Keratinocyte (primary cell): ENCODE measurements at regions not wholly inside any gene's neighbourhood (a gene's known extent, or its start where the extent isn't known, plus 50 kb on each side); places are given as distances from the start of the nearest gene placed in this dataset.

Experiments used
- DNase-seq: peaks from one replicate; pipeline ENCODE4 v3.0.0-alpha.2; 2011; ENCODE audit warnings: low read depth, missing footprints, low spot score
- FAIRE-seq: peaks from 2 replicates; lab custom pipeline; 2011; peaks lifted over from hg19 to GRCh38; lab: Jason Lieb, UNC
- H2AFZ ChIP-seq: 2 replicates; pipeline ENCODE4 v1.6.0; 2012; ENCODE audit warnings: low read length, control low read depth, inconsistent platforms; ENCODE audit not compliant: control insufficient read depth
- H3K27ac ChIP-seq: 2 replicates; pipeline ENCODE4 v1.5.1; 2011; ENCODE audit warnings: low read length; ENCODE audit not compliant: control insufficient read depth, insufficient read depth
- H3K27me3 ChIP-seq: 3 replicates; pipeline ENCODE4 v1.6.0; 2011; ENCODE audit warnings: low read length; ENCODE audit not compliant: control insufficient read depth, insufficient read depth; ENCODE audit errors: extremely low read depth
- H3K36me3 ChIP-seq, 2 experiments: 2 replicates in 1 of 2; 3 replicates in 1 of 2; pipeline ENCODE4 v1.5.1; 2011; ENCODE audit warnings: low read length in 2 of 2, mild to moderate bottlenecking in 1 of 2; ENCODE audit not compliant: control insufficient read depth in 2 of 2, insufficient read depth in 2 of 2; ENCODE audit errors: extremely low read depth in 1 of 2
- H3K4me1 ChIP-seq: 3 replicates; pipeline ENCODE4 v1.5.1; 2011; ENCODE audit warnings: low read length; ENCODE audit not compliant: control insufficient read depth, insufficient read depth; ENCODE audit errors: extremely low read depth
- H3K4me2 ChIP-seq: 3 replicates; pipeline ENCODE4 v1.6.0; 2011; ENCODE audit warnings: low read depth, low read length; ENCODE audit not compliant: control insufficient read depth, insufficient read depth; ENCODE audit errors: extremely low read depth
- H3K4me3 ChIP-seq, 3 experiments: fragments of 200-600 bp in 1 of 3; sonication (generic) in 1 of 3; 2 replicates in 2 of 3; 3 replicates in 1 of 3; pipeline ENCODE4 v1.5.1; 2011 to 2016; ENCODE audit warnings: low read length in 3 of 3, mild to moderate bottlenecking in 3 of 3, control low read depth in 2 of 3, inconsistent platforms in 1 of 3, low read depth in 1 of 3, mixed read lengths in 1 of 3, mixed run types in 1 of 3, moderate library complexity in 1 of 3; ENCODE audit not compliant: control insufficient read depth in 2 of 3, insufficient read depth in 2 of 3; ENCODE audit errors: extremely low read depth in 1 of 3
- H3K79me2 ChIP-seq: 2 replicates; pipeline ENCODE4 v1.6.0; 2012; ENCODE audit warnings: low read length; ENCODE audit not compliant: control insufficient read depth, insufficient read depth
- H3K9ac ChIP-seq: 3 replicates; pipeline ENCODE4 v1.6.0; 2011; ENCODE audit warnings: low read length; ENCODE audit not compliant: control insufficient read depth, insufficient read depth; ENCODE audit errors: extremely low read depth
- H3K9me1 ChIP-seq: 3 replicates; pipeline ENCODE4 v1.6.0; 2011; ENCODE audit warnings: low read length; ENCODE audit not compliant: control insufficient read depth, insufficient read depth; ENCODE audit errors: extremely low read depth
- H3K9me3 ChIP-seq: 2 replicates; pipeline ENCODE4 v1.5.1; 2012; ENCODE audit warnings: low read depth, low read length; ENCODE audit not compliant: control insufficient read depth
- H4K20me1 ChIP-seq: 3 replicates; pipeline ENCODE4 v1.6.0; 2011; ENCODE audit warnings: low read length; ENCODE audit not compliant: control insufficient read depth, insufficient read depth; ENCODE audit errors: extremely low read depth
- CTCF ChIP-seq, 3 experiments: IDR thresholded peaks in 1 of 3; conservative IDR thresholded peaks in 1 of 3; optimal IDR thresholded peaks in 1 of 3; 2 replicates in 2 of 3; 3 replicates in 1 of 3; pipeline versions ENCODE3 to v1.5.1; 2011; ENCODE audit warnings: low read length in 3 of 3, mild to moderate bottlenecking in 3 of 3, moderate library complexity in 2 of 3, control low read depth in 1 of 3, inconsistent platforms in 1 of 3; ENCODE audit not compliant: insufficient read depth in 2 of 3; ENCODE audit errors: extremely low read depth in 1 of 3
- EZH2 ChIP-seq: IDR thresholded peaks from one replicate; pipeline ENCODE4 v1.6.1; 2012; ENCODE audit warnings: inconsistent platforms, mild to moderate bottlenecking, low read length, moderate library complexity
- dilution Hi-C: fragments of 300-500 bp; cut with MboI; formaldehyde crosslinking; loops from one replicate; pipeline ENCODE4 v1.7.0; 2020; ENCODE audit warnings: low sequenced_read_pairs; ENCODE audit not compliant: extremely low pct_ligation_motif_present

GRCh38 chr3:72371431-72371830, 476.8 kb downstream of the SHQ1 start:
- Histone ChIP-seq H3K4me3 (no peak overlapping the region), H3K27me3 (no peaks in the 10 kb centered on the region), H3K9ac (no peak overlapping the region), H2AFZ (no peak overlapping the region), H3K9me1 (no peaks in the 10 kb centered on the region), H3K79me2 (no peaks in the 10 kb centered on the region), H3K36me3 (no peaks in the 10 kb centered on the region), H3K4me1 (peaks cover 8% of the 10 kb centered on the region), H3K4me2 (no peak overlapping the region), H4K20me1 (no peaks in the 10 kb centered on the region), H3K9me3 (no peaks in the 10 kb centered on the region), H3K27ac (no peak overlapping the region)
- FAIRE-seq (no peak), DNase-seq (no peak)
- dilution Hi-C loops = no loop called here
- TF ChIP-seq EZH2 (no peak), CTCF (optimal IDR thresholded peaks at IDR 0.05 in 1 of 3, IDR thresholded peaks at IDR 0.05 in 1 of 3, conservative IDR thresholded peaks at IDR 0.05 in 1 of 3; ENCODE audit: extremely low read depth in 1 of 3, insufficient read depth in 2 of 3, low read length in 3 of 3) (no peak)

- Histone ChIP-seq H3K27ac (no peak overlapping the region), H3K36me3 (no peaks in the 10 kb centered on the region), H3K4me2 (no peak overlapping the region), H3K9ac (no peak overlapping the region), H3K4me1 (peaks cover 8% of the 10 kb centered on the region), H3K9me1 (no peaks in the 10 kb centered on the region), H4K20me1 (no peaks in the 10 kb centered on the region), H3K79me2 (no peaks in the 10 kb centered on the region), H3K4me3 (no peak overlapping the region), H3K9me3 (no peaks in the 10 kb centered on the region), H3K27me3 (no peaks in the 10 kb centered on the region), H2AFZ (no peak overlapping the region)
- FAIRE-seq (no peak), DNase-seq (no peak)
- dilution Hi-C loops = no loop called here
- TF ChIP-seq EZH2 = no peak
- no peak for TF ChIP-seq CTCF (optimal IDR thresholded peaks at IDR 0.05 in 1 of 3, IDR thresholded peaks at IDR 0.05 in 1 of 3, conservative IDR thresholded peaks at IDR 0.05 in 1 of 3; ENCODE audit: extremely low read depth in 1 of 3, insufficient read depth in 2 of 3, low read length in 3 of 3)
Measured at GRCh38 chr3:72370947-72371346, 477.3 kb downstream of the SHQ1 start.
